ENCODE measurements at regions not wholly inside any gene's neighbourhood (a gene's known extent, or its start where the extent isn't known, plus 50 kb on each side); places are given as distances from the start of the nearest gene placed in this dataset.

DNA sequence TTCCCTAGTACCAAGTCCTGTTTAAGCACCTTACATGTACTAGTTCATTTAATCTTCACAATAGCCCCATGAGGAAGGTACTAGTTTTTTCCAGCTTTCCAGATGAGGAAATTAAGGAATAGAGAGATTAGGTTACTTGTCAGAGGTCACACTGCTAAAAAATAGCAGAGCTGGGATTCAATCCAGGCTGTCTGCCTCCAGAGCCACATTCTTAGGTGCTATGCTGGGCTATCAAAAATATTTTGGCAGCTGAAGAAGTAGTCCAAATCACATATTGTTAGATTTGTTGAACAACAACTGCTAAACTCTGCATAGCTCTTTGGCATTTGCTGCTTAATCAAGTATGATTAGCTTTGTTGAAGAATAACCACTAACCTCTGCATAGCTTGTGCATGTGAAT is 591.5 kb upstream of the KLF4 start:
- H3K4me3 Mint-ChIP-seq, result no peak overlapping the region
- peaks cover 8% of the 10 kb centered on the region for H3K4me1 Mint-ChIP-seq
- DNase-seq (ENCODE audit: low spot score) (no peak), ATAC-seq (no peak)
- Histone ChIP-seq H4K20me1 (replicated peaks; ENCODE audit: insufficient read depth) (no peaks in the 10 kb centered on the region), H3K4me2 (no peak overlapping the region), H2AFZ (no peak overlapping the region), H3K79me2 (replicated peaks; ENCODE audit: insufficient read depth) (no peaks in the 10 kb centered on the region), H3K4me3 (no peak overlapping the region), H3K36me3 (ENCODE audit: insufficient read depth) (no peaks in the 10 kb centered on the region; the same call in 1 of the 2 replicates), H3K27me3 (ENCODE audit: insufficient read depth) (peaks cover 11% of the 10 kb centered on the region), H3K9me2 (ENCODE audit: insufficient read depth) (peaks cover 30% of the 10 kb centered on the region), H3F3A (replicated peaks; ENCODE audit: low read depth) (no peaks in the 10 kb centered on the region), H3K27ac (ENCODE audit: low read depth) (no peak overlapping the region), H3K4me1 (ENCODE audit: insufficient read depth) (peaks cover 6% of the 10 kb centered on the region)
- TF ChIP-seq ZNF331 (CRISPR knock-in tag; IDR thresholded peaks at IDR 0.05; ENCODE audit: low read depth) (no peak), POLR2AphosphoS5 (IDR thresholded peaks at IDR 0.05; ENCODE audit: low read depth) (no peak)
- TF ChIP-seq, protein P1, sequence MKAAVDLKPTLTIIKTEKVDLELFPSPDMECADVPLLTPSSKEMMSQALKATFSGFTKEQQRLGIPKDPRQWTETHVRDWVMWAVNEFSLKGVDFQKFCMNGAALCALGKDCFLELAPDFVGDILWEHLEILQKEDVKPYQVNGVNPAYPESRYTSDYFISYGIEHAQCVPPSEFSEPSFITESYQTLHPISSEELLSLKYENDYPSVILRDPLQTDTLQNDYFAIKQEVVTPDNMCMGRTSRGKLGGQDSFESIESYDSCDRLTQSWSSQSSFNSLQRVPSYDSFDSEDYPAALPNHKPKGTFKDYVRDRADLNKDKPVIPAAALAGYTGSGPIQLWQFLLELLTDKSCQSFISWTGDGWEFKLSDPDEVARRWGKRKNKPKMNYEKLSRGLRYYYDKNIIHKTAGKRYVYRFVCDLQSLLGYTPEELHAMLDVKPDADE (IDR thresholded peaks at IDR 0.05), result no peak
- H3K27ac Mint-ChIP-seq, result no peak overlapping the region
- no peaks in the 10 kb centered on the region for H3K36me3 Mint-ChIP-seq (ENCODE audit: low read depth)
- peaks cover 6% of the 10 kb centered on the region for H3K9me3 Mint-ChIP-seq
- peaks cover 9% of the 10 kb centered on the region for H3K27me3 Mint-ChIP-seq (ENCODE audit: insufficient read depth, low read depth, poor library complexity)

DNA sequence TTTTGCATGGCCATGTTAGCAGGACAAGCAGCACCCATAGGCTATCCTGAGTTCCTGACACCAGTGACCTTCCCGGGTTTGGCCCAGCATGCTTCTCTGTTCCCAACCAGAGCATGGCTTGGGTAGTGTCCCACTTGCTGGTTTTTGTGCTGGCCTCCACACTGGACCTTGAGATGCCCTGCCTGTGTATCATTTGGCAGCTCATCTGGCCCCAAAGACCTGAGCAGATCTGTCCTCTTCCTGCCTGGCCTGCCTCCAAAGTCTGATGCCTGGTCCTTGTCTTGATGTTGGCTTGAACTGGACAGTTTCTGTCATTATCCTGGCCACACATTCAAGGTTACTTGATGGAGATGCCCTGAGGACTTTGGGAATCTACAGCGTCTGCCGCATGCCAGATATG is 590.7 kb upstream of the KLF4 start:
- no peak overlapping the region for H2AFZ ChIP-seq
- Mint-ChIP-seq H3K9me3 (peaks cover 6% of the 10 kb centered on the region), H3K4me3 (no peak overlapping the region), H3K27me3 (ENCODE audit: insufficient read depth, low read depth, poor library complexity) (peaks cover 10% of the 10 kb centered on the region), H3K27ac (no peak overlapping the region), H3K4me1 (peaks cover 4% of the 10 kb centered on the region; the same call in 2 of the 3 replicates), H3K36me3 (ENCODE audit: low read depth) (no peaks in the 10 kb centered on the region)
- ATAC-seq (no peak), DNase-seq (ENCODE audit: low spot score) (no peak)
- no peaks in the 10 kb centered on the region; the same call in 1 of the 2 replicates for H3K4me1 ChIP-seq (ENCODE audit: insufficient read depth)
- H3F3A ChIP-seq (replicated peaks; ENCODE audit: low read depth), result no peaks in the 10 kb centered on the region
- H3K4me3 ChIP-seq, result no peak overlapping the region
- H3K36me3 ChIP-seq (ENCODE audit: insufficient read depth), result no peaks in the 10 kb centered on the region; the same call in 1 of the 2 replicates
- H4K20me1 ChIP-seq (replicated peaks; ENCODE audit: insufficient read depth), result no peaks in the 10 kb centered on the region
- no peak overlapping the region for H3K27ac ChIP-seq (ENCODE audit: low read depth)
- no peaks in the 10 kb centered on the region for H3K79me2 ChIP-seq (replicated peaks; ENCODE audit: insufficient read depth)
- no peak overlapping the region for H3K4me2 ChIP-seq
- peaks cover 22% of the 10 kb centered on the region for H3K9me2 ChIP-seq (ENCODE audit: insufficient read depth)
- H3K27me3 ChIP-seq (ENCODE audit: insufficient read depth), result peaks cover 3% of the 10 kb centered on the region; the same call in 1 of the 2 replicates
- TF ChIP-seq ZNF331 (CRISPR knock-in tag; IDR thresholded peaks at IDR 0.05; ENCODE audit: low read depth) (no peak), CREB1 (CRISPR knock-in tag; IDR thresholded peaks at IDR 0.05; ENCODE audit: low read depth) (no peak), NANOG (IDR thresholded peaks at IDR 0.05; ENCODE audit: borderline replicate concordance) (no peak), STAT1 (IDR thresholded peaks at IDR 0.05; ENCODE audit: unreplicated experiment) (no peak), JUNB (IDR thresholded peaks at IDR 0.05; ENCODE audit: unreplicated experiment) (no peak), POLR2AphosphoS5 (IDR thresholded peaks at IDR 0.05; ENCODE audit: low read depth) (no peak)
- TF ChIP-seq, protein P2, sequence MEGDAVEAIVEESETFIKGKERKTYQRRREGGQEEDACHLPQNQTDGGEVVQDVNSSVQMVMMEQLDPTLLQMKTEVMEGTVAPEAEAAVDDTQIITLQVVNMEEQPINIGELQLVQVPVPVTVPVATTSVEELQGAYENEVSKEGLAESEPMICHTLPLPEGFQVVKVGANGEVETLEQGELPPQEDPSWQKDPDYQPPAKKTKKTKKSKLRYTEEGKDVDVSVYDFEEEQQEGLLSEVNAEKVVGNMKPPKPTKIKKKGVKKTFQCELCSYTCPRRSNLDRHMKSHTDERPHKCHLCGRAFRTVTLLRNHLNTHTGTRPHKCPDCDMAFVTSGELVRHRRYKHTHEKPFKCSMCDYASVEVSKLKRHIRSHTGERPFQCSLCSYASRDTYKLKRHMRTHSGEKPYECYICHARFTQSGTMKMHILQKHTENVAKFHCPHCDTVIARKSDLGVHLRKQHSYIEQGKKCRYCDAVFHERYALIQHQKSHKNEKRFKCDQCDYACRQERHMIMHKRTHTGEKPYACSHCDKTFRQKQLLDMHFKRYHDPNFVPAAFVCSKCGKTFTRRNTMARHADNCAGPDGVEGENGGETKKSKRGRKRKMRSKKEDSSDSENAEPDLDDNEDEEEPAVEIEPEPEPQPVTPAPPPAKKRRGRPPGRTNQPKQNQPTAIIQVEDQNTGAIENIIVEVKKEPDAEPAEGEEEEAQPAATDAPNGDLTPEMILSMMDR (conservative IDR thresholded peaks at IDR 0.05; ENCODE audit: low read depth in 2 of 2), result no peak
- TF ChIP-seq, protein P3, sequence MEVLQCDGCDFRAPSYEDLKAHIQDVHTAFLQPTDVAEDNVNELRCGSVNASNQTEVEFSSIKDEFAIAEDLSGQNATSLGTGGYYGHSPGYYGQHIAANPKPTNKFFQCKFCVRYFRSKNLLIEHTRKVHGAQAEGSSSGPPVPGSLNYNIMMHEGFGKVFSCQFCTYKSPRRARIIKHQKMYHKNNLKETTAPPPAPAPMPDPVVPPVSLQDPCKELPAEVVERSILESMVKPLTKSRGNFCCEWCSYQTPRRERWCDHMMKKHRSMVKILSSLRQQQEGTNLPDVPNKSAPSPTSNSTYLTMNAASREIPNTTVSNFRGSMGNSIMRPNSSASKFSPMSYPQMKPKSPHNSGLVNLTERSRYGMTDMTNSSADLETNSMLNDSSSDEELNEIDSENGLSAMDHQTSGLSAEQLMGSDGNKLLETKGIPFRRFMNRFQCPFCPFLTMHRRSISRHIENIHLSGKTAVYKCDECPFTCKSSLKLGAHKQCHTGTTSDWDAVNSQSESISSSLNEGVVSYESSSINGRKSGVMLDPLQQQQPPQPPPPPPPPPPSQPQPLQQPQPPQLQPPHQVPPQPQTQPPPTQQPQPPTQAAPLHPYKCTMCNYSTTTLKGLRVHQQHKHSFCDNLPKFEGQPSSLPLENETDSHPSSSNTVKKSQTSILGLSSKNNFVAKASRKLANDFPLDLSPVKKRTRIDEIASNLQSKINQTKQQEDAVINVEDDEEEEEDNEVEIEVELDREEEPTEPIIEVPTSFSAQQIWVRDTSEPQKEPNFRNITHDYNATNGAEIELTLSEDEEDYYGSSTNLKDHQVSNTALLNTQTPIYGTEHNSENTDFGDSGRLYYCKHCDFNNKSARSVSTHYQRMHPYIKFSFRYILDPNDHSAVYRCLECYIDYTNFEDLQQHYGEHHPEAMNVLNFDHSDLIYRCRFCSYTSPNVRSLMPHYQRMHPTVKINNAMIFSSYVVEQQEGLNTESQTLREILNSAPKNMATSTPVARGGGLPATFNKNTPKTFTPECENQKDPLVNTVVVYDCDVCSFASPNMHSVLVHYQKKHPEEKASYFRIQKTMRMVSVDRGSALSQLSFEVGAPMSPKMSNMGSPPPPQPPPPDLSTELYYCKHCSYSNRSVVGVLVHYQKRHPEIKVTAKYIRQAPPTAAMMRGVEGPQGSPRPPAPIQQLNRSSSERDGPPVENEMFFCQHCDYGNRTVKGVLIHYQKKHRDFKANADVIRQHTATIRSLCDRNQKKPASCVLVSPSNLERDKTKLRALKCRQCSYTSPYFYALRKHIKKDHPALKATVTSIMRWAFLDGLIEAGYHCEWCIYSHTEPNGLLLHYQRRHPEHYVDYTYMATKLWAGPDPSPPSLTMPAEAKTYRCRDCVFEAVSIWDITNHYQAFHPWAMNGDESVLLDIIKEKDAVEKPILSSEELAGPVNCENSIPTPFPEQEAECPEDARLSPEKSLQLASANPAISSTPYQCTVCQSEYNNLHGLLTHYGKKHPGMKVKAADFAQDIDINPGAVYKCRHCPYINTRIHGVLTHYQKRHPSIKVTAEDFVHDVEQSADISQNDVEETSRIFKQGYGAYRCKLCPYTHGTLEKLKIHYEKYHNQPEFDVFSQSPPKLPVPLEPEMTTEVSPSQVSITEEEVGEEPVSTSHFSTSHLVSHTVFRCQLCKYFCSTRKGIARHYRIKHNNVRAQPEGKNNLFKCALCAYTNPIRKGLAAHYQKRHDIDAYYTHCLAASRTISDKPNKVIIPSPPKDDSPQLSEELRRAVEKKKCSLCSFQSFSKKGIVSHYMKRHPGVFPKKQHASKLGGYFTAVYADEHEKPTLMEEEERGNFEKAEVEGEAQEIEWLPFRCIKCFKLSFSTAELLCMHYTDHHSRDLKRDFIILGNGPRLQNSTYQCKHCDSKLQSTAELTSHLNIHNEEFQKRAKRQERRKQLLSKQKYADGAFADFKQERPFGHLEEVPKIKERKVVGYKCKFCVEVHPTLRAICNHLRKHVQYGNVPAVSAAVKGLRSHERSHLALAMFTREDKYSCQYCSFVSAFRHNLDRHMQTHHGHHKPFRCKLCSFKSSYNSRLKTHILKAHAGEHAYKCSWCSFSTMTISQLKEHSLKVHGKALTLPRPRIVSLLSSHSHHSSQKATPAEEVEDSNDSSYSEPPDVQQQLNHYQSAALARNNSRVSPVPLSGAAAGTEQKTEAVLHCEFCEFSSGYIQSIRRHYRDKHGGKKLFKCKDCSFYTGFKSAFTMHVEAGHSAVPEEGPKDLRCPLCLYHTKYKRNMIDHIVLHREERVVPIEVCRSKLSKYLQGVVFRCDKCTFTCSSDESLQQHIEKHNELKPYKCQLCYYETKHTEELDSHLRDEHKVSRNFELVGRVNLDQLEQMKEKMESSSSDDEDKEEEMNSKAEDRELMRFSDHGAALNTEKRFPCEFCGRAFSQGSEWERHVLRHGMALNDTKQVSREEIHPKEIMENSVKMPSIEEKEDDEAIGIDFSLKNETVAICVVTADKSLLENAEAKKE (CRISPR knock-in tag; IDR thresholded peaks at IDR 0.05), result no peak
- TF ChIP-seq, protein P4, sequence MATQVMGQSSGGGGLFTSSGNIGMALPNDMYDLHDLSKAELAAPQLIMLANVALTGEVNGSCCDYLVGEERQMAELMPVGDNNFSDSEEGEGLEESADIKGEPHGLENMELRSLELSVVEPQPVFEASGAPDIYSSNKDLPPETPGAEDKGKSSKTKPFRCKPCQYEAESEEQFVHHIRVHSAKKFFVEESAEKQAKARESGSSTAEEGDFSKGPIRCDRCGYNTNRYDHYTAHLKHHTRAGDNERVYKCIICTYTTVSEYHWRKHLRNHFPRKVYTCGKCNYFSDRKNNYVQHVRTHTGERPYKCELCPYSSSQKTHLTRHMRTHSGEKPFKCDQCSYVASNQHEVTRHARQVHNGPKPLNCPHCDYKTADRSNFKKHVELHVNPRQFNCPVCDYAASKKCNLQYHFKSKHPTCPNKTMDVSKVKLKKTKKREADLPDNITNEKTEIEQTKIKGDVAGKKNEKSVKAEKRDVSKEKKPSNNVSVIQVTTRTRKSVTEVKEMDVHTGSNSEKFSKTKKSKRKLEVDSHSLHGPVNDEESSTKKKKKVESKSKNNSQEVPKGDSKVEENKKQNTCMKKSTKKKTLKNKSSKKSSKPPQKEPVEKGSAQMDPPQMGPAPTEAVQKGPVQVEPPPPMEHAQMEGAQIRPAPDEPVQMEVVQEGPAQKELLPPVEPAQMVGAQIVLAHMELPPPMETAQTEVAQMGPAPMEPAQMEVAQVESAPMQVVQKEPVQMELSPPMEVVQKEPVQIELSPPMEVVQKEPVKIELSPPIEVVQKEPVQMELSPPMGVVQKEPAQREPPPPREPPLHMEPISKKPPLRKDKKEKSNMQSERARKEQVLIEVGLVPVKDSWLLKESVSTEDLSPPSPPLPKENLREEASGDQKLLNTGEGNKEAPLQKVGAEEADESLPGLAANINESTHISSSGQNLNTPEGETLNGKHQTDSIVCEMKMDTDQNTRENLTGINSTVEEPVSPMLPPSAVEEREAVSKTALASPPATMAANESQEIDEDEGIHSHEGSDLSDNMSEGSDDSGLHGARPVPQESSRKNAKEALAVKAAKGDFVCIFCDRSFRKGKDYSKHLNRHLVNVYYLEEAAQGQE (IDR thresholded peaks at IDR 0.05; ENCODE audit: unreplicated experiment), result no peak

Data from GM23338 (cell line).